Stimulated activated CD4-positive, alpha-beta T cell treated with anti-CD3 and anti-CD28 coated beads, Interleukin-1b, Interleukin-23, amount 100 ng/mL, for 48 hours (primary cell): ENCODE measurements at regions not wholly inside any gene's neighbourhood (a gene's known extent, or its start where the extent isn't known, plus 50 kb on each side); places are given as distances from the start of the nearest gene placed in this dataset.

Experiments used
- DNase-seq: peaks from one replicate; pipeline ENCODE4 v3.0.0-alpha.2; 2020

- no peak for DNase-seq
Observed at GRCh38 chr2:181307203-181307991, 149.8 kb upstream of the ITGA4 start.

GRCh38 chr2:181308766-181309515, 148.2 kb upstream of the ITGA4 start:
- DNase-seq: no peak

- DNase-seq: no peak
Observed at GRCh38 chr2:181309586-181309985, 147.6 kb upstream of the ITGA4 start.

DNA sequence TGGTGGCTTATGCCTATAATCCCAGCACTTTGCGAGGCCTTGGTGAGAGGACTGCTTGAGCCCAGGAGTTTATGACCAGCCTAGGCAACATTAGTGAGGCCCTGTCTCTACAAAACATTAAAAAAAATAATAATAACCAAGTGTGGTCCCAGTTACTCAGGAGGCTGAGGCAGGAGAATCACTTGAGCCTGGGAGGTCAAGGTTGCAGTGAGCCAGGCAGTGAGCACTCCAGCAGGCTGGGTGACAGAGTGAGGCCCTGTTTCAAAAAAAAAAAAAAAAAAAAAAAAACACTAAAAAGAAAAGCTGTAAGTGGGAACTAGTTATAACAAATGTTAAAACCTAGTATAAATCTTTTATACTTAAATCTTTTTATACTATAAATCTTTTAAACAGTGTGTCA, 146.2 kb upstream of the ITGA4 start:
- DNase-seq: no peak

- no peak for DNase-seq
Observed at GRCh38 chr2:181311837-181312236, 145.3 kb upstream of the ITGA4 start.

DNA sequence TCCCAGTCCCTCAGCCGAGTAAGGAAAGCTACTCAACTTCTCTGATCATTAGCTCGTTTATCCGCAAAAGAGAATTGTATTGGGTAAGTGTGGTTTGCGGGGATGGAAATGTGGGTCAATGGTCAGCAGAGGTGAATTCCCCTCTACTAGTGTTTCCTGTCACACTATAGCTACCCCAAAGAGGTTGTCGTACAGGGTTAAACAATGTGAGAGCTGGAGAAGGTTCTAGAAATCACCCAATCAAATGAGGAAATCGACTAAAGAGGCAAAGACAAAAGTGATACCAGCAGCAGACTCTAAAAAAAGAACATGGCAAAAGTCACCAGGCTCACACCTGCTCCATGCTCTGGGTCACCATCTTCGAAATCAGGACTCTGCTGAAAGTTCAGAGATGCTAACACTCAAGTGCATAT, 144.7 kb upstream of the ITGA4 start:
- DNase-seq: no peak

- DNase-seq: no peak
Observed at GRCh38 chr2:181313845-181314244, 143.3 kb upstream of the ITGA4 start.

DNA sequence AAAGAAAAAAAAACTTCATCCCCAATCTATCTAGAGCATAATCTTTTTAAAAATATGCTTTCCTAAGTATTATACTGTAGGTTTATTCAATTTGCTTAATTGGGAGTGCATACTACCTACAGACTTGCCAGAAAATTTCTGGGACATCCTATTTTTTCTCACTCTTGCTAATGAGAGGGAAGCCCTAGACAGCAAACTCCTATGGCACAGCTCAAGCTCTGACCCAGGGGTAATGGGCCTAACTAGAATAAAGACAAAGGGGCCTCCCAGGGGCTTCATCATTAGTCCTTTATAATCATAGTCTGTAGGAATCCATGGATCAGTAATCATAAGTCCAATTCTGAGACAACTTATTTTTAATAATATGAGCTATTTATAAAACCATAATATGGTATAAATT, 142.6 kb upstream of the ITGA4 start:
- DNase-seq: no peak

GRCh38 chr2:181317511-181317910, 139.7 kb upstream of the ITGA4 start:
- DNase-seq: no peak

DNA sequence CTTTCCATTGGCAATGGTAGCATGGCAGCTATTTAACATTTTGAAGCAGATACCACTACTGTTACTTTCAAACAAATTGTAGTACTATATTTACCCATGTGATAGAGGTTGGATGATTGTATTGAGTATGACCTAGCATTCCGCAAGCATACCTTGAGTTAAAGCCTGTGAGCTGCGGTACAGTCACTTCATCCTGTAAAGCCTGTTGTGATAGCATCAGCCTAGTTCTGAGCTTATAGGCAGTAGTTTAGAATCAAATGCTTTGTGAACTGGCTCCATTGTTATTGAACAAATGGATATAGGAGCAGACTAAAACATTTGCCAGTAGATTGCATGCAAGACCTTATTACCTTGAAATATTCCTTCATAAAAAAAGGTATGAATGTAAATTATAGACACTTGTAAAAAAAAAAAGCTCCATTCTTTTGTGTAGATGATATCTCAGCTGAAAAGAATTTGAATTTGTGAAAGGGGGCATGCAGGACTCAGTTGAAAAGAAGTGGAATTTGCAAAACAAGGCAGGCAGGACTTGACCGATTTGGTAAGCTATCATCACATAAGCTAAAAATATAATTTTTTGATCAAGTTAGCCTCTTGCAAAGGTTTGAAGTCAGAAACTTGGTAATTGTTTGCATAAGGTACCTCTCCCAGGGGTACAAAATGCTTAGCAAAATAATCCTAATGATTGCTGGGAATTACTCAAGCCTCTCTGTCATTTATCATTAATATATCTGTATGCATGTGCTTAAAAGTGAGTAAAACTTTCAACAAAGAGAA, 138.5 kb upstream of the ITGA4 start:
- no peak for DNase-seq

DNA sequence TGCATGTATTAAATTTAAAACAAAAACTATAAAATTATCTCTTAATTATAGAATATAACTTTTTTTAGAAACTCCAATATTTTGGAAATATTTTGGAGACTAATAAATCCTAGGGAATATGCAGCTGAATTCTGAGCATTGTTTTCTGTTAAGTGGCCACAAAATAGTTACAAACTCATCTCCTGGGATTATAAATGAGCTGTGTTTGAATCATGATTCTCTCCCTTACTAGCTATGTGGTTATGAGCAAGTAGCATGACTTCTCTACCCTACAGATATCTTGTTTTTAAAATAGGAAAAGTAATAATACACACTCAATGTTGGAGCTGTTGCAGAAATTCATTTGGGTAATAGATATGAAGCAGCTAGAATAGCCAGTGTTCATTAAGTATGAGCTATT, 137.9 kb upstream of the ITGA4 start:
- no peak for DNase-seq

DNA sequence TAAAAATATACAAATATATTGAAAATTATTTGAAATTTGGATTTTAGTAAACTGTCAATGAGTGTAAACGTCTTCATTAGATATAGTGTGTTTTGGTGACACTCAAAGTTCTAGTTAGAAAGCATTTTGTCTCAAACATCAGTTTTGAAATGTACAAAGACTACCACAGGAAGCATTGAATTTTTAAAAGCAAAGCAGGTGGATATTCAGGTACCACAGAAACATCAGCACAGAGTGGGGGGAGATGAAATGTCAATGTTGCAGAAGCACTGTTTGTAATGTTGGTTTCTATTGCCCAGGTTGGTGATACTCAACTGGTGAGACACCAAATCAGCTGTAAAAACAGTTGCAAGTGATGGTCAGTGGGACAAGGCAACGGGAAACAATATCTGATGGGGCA, 136.5 kb upstream of the ITGA4 start:
- no peak for DNase-seq

DNA sequence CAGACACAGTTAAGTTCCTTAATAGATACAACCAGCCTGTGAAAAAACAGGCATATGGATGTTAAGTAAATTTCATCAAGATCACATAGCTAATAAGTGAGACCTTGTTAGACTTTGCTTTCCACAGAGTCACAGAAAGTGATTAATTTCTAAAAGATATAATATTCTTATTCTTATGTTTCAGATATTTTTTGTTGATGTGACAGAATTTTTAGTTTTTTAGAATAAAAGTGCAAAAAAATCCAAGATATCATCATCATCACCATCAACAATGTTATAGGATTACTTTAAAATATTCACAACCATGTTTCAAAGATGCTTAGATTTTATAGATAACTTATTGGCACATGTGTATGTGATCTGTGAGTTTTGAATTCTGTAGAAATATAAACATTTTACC, 132.3 kb upstream of the ITGA4 start:
- no peak for DNase-seq

DNA sequence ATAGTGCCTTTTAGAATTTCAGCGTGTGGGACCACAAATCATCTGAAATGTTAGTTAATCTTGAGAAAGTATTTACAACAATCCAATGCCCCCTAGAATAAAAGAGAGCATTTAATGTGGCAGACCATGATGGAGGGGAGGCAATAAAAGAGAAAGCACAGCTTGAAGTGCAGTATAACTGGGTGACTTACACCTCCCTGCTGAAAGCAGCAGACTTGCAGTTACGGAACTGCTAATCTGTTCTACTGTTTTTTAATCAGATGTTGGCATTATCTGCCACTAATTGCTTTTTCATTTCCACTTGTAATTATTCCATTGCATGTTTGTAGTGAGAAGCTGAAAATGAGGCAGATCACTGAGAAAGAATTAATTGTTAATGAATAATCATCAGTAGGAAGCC, 130.5 kb upstream of the ITGA4 start:
- no peak for DNase-seq

DNA sequence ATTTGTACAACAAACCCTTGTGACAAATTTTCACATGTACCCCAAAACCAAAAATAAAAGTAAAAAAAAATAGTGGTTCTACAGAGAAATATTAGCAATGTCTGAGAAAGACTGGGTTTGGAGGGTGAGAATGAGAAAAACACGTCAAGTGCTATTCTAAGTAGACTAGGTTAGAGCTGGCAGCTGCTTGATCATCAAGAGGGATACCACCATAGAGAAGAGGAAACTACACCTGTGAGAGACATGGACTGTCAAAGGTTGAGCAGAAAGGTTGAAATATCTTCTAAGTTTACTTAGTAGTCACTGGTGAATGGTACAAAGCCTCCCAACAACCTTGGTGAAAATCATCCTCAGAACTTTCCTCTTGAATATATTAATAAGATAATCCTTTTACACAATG, 126.9 kb upstream of the ITGA4 start:
- no peak for DNase-seq

- DNase-seq: no peak
Observed at GRCh38 chr2:181332044-181332605, 125.1 kb upstream of the ITGA4 start.

DNA sequence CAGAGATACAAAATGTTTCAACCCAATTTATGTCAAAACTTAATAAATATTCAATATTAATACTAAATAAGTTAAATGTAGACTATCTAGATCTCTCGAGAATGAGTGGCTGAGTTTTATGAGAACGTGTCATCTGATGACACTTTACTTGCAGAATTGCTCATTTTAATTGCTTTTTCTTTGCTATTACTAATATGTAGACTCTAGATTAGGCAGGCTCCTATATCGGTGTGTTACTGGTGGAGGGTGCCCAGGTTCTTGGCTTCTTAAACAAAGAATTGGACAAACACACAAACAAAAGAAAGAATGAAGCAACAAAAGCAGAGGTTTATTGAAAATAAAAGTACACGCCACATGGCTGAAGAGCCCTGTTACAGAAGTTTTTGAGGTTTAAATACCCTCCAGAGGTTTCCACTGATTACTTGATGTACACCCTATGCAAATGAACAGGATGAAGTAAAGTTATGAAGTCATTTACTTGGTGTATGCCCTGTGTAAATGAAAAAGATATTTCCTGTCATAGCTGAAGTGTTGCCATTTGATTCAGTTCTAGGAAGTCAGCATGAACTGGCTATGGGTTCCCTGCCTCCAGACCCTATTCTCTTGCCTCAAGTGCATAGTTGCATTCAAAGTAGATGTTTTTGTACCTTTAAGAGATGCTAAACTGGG, 122.9 kb upstream of the ITGA4 start:
- DNase-seq: no peak

DNA sequence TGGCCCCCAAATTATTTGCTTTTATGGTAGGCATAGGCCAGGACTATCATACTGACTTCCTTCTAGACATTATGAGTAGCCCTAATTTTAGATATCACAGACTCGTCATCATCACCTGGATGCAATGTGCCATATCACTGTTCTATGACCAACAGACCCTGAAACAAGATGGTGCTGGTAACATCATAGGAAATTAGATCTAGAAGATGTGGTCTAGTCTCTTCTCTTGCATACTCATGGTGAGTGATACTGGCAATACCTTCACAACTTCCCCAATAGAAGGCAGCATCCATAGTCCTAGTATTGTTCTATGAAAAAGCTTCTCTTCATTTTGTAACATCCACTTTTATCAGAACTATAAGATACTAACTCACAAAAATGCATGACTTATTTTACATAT, 116.3 kb upstream of the ITGA4 start:
- no peak for DNase-seq

- no peak for DNase-seq
Observed at GRCh38 chr2:181341855-181342600, 115.2 kb upstream of the ITGA4 start.

- DNase-seq: no peak
Observed at GRCh38 chr2:181348107-181348837, 108.9 kb upstream of the ITGA4 start.

DNA sequence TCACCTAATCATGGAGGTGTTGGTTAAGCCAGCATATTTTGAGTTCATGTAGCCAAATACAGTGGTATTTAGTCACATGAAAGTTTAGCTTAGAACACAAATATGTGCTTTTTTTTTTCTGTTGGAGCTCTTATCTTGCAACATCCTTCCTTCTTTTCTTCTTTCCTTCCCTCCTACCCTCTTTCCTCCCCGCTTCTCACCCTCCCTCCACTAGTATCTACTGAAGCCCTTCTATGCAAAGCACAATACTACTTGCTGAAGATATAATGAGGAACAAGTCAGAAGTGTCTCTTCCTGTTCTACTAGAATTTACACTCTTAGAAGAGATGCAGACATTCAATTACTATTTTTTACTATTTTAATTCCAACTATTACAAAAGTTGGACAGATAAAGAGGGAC, 105.0 kb upstream of the ITGA4 start:
- DNase-seq: no peak
